ENCODE measurements at regions not wholly inside any gene's neighbourhood (a gene's known extent, or its start where the extent isn't known, plus 50 kb on each side); places are given as distances from the start of the nearest gene placed in this dataset.

GRCh38 chr4:13133700-13134099, 350.4 kb downstream of the RAB28 start:
- POLR2A ChIA-PET: no interaction called here
- no peak overlapping the region for H3K4me2 ChIP-seq
- no peak for TF ChIP-seq POLR2A (IDR thresholded peaks at IDR 0.05; ENCODE audit: low read length)
- TF ChIP-seq CTCF (IDR thresholded peaks at IDR 0.05): no peak
- TF ChIP-seq RCOR1 (IDR thresholded peaks at IDR 0.05; ENCODE audit: low read depth, low read length): no peak
- TF ChIP-seq NPAS2 (CRISPR knock-in tag; IDR thresholded peaks at IDR 0.05; ENCODE audit: borderline replicate concordance): no peak
- no peak for TF ChIP-seq ESRRA (IDR thresholded peaks at IDR 0.05; ENCODE audit: borderline replicate concordance, low read length)
- WGBS (ENCODE audit: missing lambda C conversion rate): 0% methylated on average over 2 of the region's 4 CpGs
- CTCF ChIA-PET: no interaction called here
- DNase-seq (ENCODE audit: low read depth in 1 of 2, low spot score in 1 of 2): no peak
- no peak for FAIRE-seq
- H3K4me3 ChIP-seq: no peak overlapping the region
- no peaks in the 10 kb centered on the region for H3K9me3 ChIP-seq
- H3K4me1 ChIP-seq: no peaks in the 10 kb centered on the region
- no peak for ATAC-seq
- no peak overlapping the region for H3K27ac ChIP-seq

GRCh38 chr4:13130848-13131247, 353.3 kb downstream of the RAB28 start:
- ChIA-PET CTCF (interaction anchor here (0.6 kb wide), 1 partner anchor 60 kb away, joined by 5 read pairs; no protein-coding TSS in a partner anchor), POLR2A (no interaction called here)
- H3K4me1 ChIP-seq: no peaks in the 10 kb centered on the region
- no peak for FAIRE-seq
- TF ChIP-seq MAX (IDR thresholded peaks at IDR 0.05) (no peak), BHLHE40 (IDR thresholded peaks at IDR 0.05; ENCODE audit: low read depth, low read length) (no peak), ZC3H11A (IDR thresholded peaks at IDR 0.05) (no peak), RAD21 (conservative IDR thresholded peaks at IDR 0.05 in 1 of 2, IDR thresholded peaks at IDR 0.05 in 1 of 2) (no peak), RNF2 (IDR thresholded peaks at IDR 0.05; ENCODE audit: borderline replicate concordance, low read depth) (no peak), HES2 (IDR thresholded peaks at IDR 0.05) (no peak), CBX8 (IDR thresholded peaks at IDR 0.05) (no peak), TFCP2L1 (CRISPR knock-in tag; IDR thresholded peaks at IDR 0.05) (no peak), MAZ (IDR thresholded peaks at IDR 0.05; ENCODE audit: borderline replicate concordance, low read depth, low read length) (no peak)
- no peak for DNase-seq (ENCODE audit: low read depth in 1 of 2, low spot score in 1 of 2)
- no peak overlapping the region for H3K4me2 ChIP-seq
- WGBS (ENCODE audit: missing lambda C conversion rate): 3% methylated on average over 2 of the region's 3 CpGs
- no peak overlapping the region for H3K4me3 ChIP-seq
- no peak for ATAC-seq
- H3K27ac ChIP-seq: no peak overlapping the region
- H3K9me3 ChIP-seq: no peaks in the 10 kb centered on the region

GRCh38 chr4:13129095-13129494, 355.0 kb downstream of the RAB28 start:
- no peak overlapping the region for H3K4me2 ChIP-seq
- ATAC-seq (no peak), DNase-seq (ENCODE audit: low read depth in 1 of 2, low spot score in 1 of 2) (no peak), FAIRE-seq (no peak)
- no peaks in the 10 kb centered on the region for H3K9me3 ChIP-seq
- H3K4me3 ChIP-seq: no peak overlapping the region
- WGBS (ENCODE audit: missing lambda C conversion rate): 13% methylated on average over 5 of the region's 5 CpGs
- POLR2A ChIA-PET: no interaction called here
- TF ChIP-seq ZSCAN20 (CRISPR knock-in tag; IDR thresholded peaks at IDR 0.05) (no peak), USF2 (IDR thresholded peaks at IDR 0.05) (no peak), RCOR1 (IDR thresholded peaks at IDR 0.05; ENCODE audit: low read depth, low read length) (no peak), HMGXB4 (CRISPR knock-in tag; IDR thresholded peaks at IDR 0.05; ENCODE audit: borderline replicate concordance) (no peak), RNF2 (IDR thresholded peaks at IDR 0.05; ENCODE audit: borderline replicate concordance, low read depth) (no peak), SMC3 (IDR thresholded peaks at IDR 0.05) (no peak), GATA3 (IDR thresholded peaks at IDR 0.05; ENCODE audit: borderline replicate concordance) (no peak), ATOH8 (CRISPR knock-in tag; IDR thresholded peaks at IDR 0.05; ENCODE audit: low read depth) (no peak), TP53 (CRISPR knock-in tag; IDR thresholded peaks at IDR 0.05) (no peak), ESRRA (IDR thresholded peaks at IDR 0.05; ENCODE audit: borderline replicate concordance, low read length) (no peak), CHD4 (IDR thresholded peaks at IDR 0.05; ENCODE audit: borderline replicate concordance) (no peak), RFX5 (IDR thresholded peaks at IDR 0.05) (no peak), KDM5A (IDR thresholded peaks at IDR 0.05) (no peak), PBX3 (IDR thresholded peaks at IDR 0.05) (no peak)
- no peaks in the 10 kb centered on the region for H3K4me1 ChIP-seq
- CTCF ChIA-PET: no interaction called here
- H3K27ac ChIP-seq: no peak overlapping the region
